NT2/D1 (cell line): ENCODE measurements at regions not wholly inside any gene's neighbourhood (a gene's known extent, or its start where the extent isn't known, plus 50 kb on each side); places are given as distances from the start of the nearest gene placed in this dataset.

Experiments used
- YY1 ChIP-seq: IDR thresholded peaks from 2 replicates; pipeline ENCODE4 v1.6.1; 2011; ENCODE audit not compliant: insufficient read length, insufficient read depth
- ZNF274 ChIP-seq: IDR thresholded peaks from 2 replicates; pipeline ENCODE4 v1.6.1; 2011; ENCODE audit warnings: mild to moderate bottlenecking, low read depth, low read length

GRCh38 chr6:9100869-9101580 lies 665.7 kb upstream of the SLC35B3 start:
- TF ChIP-seq YY1 (no peak), ZNF274 (no peak)
